GM12873 (cell line): ENCODE measurements at regions not wholly inside any gene's neighbourhood (a gene's known extent, or its start where the extent isn't known, plus 50 kb on each side); places are given as distances from the start of the nearest gene placed in this dataset.

Source experiments
- CTCF ChIP-seq: IDR thresholded peaks from 2 replicates; pipeline ENCODE4 v1.5.1; 2012; ENCODE audit warnings: low read depth, mild to moderate bottlenecking, moderate library complexity, low read length, control low read depth; ENCODE audit not compliant: insufficient read depth; ENCODE audit errors: missing control alignments

- no peak for TF ChIP-seq CTCF
These were observed 358.9 kb upstream of the LRATD1 start for GRCh38 chr2:14273650-14274049.

- no peak for TF ChIP-seq CTCF
These were observed 348.3 kb upstream of the LRATD1 start for GRCh38 chr2:14284244-14284643.

- TF ChIP-seq CTCF = no peak
These were observed 346.7 kb upstream of the LRATD1 start for GRCh38 chr2:14285812-14286211.

GRCh38 chr2:14288016-14288415, 344.5 kb upstream of the LRATD1 start:
- TF ChIP-seq CTCF = no peak

GRCh38 chr2:14292964-14293363, 339.6 kb upstream of the LRATD1 start:
- TF ChIP-seq CTCF = no peak

GRCh38 chr2:14297340-14297739, 335.2 kb upstream of the LRATD1 start:
- TF ChIP-seq CTCF = no peak

GRCh38 chr2:14297906-14298305, 334.6 kb upstream of the LRATD1 start:
- no peak for TF ChIP-seq CTCF
